Gastroesophageal sphincter (tissue), 3 donors: ENCODE measurements at regions not wholly inside any gene's neighbourhood (a gene's known extent, or its start where the extent isn't known, plus 50 kb on each side); places are given as distances from the start of the nearest gene placed in this dataset.

Source experiments
- CTCF ChIP-seq, 4 experiments: fragments of 200-600 bp in 2 of 4; fragments of 450-650 bp in 2 of 4; sonication (generic) in 1 of 4; IDR thresholded peaks; one replicate each; pipeline ENCODE4 v1.5.1; 2017 to 2019; ENCODE audit warnings: antibody characterized with exemption in 4 of 4, mild to moderate bottlenecking in 2 of 4, moderate library complexity in 2 of 4
- EP300 ChIP-seq: sonication (generic); formaldehyde crosslinking; IDR thresholded peaks from one replicate; pipeline ENCODE4 v1.6.1; 2017; ENCODE audit warnings: antibody characterized with exemption, mild to moderate bottlenecking
- POLR2AphosphoS5 ChIP-seq: sonication (generic); formaldehyde crosslinking; IDR thresholded peaks from one replicate; pipeline ENCODE4 v1.6.1; 2017; ENCODE audit warnings: antibody characterized with exemption

DNA sequence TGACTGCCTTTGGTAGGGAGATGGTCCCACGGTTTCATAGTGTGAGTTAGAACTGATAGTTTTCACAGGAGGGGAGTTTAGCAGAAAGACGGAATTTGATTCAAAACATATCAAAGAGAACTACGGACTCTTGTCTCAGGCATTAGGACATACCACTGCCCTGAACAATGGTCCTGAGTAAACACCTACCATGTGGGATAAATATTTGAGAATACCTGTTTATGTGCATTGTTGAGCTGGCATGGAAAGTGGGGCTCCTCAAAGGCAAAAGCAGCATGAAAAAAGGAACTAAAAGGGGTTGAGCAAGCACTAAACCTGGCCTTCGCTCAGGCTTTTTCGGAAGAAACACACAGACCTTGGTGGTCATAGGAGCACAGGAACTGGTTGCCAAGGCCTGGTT lies 144.4 kb downstream of the ZNF621 start:
- TF ChIP-seq CTCF (IDR thresholded peaks at IDR 0.05) (no peak), POLR2AphosphoS5 (no peak), EP300 (no peak)
